HepG2 (cell line): ENCODE measurements at regions not wholly inside any gene's neighbourhood (a gene's known extent, or its start where the extent isn't known, plus 50 kb on each side); places are given as distances from the start of the nearest gene placed in this dataset.

Source experiments
- ATAC-seq: fragments of 200-7000 bp; cut with Tn5 transposase; 3 replicates; pipeline ENCODE4 v1.9.1; 2020; ENCODE audit warnings: mild to moderate bottlenecking, moderate library complexity
- BruUV-seq: library from RNA; stranded (reverse); fragments of 400-500 nt; replicated peaks from 2 replicates; lab custom pipeline; 2021; lab: Mats Ljungman, UMichigan
- CTCF ChIA-PET: fragments of 300-600 bp; formaldehyde crosslinking; extraction: SDS; loops from one replicate; lab custom pipeline; 2021; ENCODE audit warnings: low total read pairs, inconsistent platforms, low intra/inter-chr PET ratio; lab: Yijun Ruan, JAX
- POLR2A ChIA-PET: fragments of 350-600 bp; sonication (Branson Sonifier 250); formaldehyde crosslinking; loops from one replicate; lab custom pipeline; 2020; ENCODE audit warnings: antibody characterized with exemption, inconsistent platforms; lab: Yijun Ruan, JAX
- DNase-seq: peaks from one replicate; pipeline ENCODE4 v3.0.0-alpha.2; 2015; ENCODE audit warnings: low spot score
- FAIRE-seq: peaks from 3 replicates; lab custom pipeline; 2011; peaks lifted over from hg19 to GRCh38; lab: Jason Lieb, UNC
- H2AFZ ChIP-seq: one replicate; pipeline ENCODE4 v1.6.1; 2011; ENCODE audit warnings: low read length, inconsistent platforms
- H3K27ac ChIP-seq: fragments of 300-600 bp; 3 replicates; pipeline ENCODE4 v1.8.0; 2011; ENCODE audit warnings: mixed run types, mild to moderate bottlenecking, mixed read lengths, low read length, inconsistent platforms; ENCODE audit not compliant: insufficient read depth; ENCODE audit errors: extremely low read length
- H3K27me3 ChIP-seq, 2 experiments: fragments of 200-600 bp in 1 of 2; 2 replicates in 1 of 2; 3 replicates in 1 of 2; pipeline versions ENCODE4 v1.6.0 to v1.8.0; 2011; ENCODE audit warnings: low read length in 2 of 2, mild to moderate bottlenecking in 2 of 2, moderate library complexity in 2 of 2, inconsistent platforms in 1 of 2; ENCODE audit not compliant: insufficient read depth in 2 of 2, control insufficient read depth in 1 of 2
- H3K36me3 ChIP-seq, 2 experiments: fragments of 200-600 bp in 1 of 2; replicated peaks in 1 of 2; 2 replicates in 1 of 2; 3 replicates in 1 of 2; pipeline versions ENCODE4 v1.5.1 to v1.8.0; 2011; ENCODE audit warnings: low read length in 2 of 2, inconsistent platforms in 1 of 2; ENCODE audit not compliant: insufficient read depth in 2 of 2, control insufficient read depth in 1 of 2
- H3K4me1 ChIP-seq: 2 replicates; pipeline ENCODE4 v1.5.1; 2012; ENCODE audit warnings: low read length, inconsistent platforms; ENCODE audit not compliant: insufficient read depth
- H3K4me2 ChIP-seq: 2 replicates; pipeline ENCODE4 v1.6.0; 2011; ENCODE audit warnings: low read depth, low read length, inconsistent platforms
- H3K4me3 ChIP-seq, 3 experiments: fragments of 200-600 bp in 1 of 3; sonication (generic), shearing (Covaris generic) in 1 of 3; replicated peaks in 1 of 3; 2 replicates each; pipeline ENCODE4 v1.5.1; 2011 to 2016; ENCODE audit warnings: low read length in 3 of 3, inconsistent platforms in 2 of 3, low read depth in 2 of 3, mild to moderate bottlenecking in 2 of 3, control low read depth in 1 of 3, mixed read lengths in 1 of 3; ENCODE audit not compliant: insufficient read depth in 1 of 3
- H3K79me2 ChIP-seq: one replicate; pipeline ENCODE4 v1.6.1; 2011; ENCODE audit warnings: low read length, inconsistent platforms; ENCODE audit not compliant: insufficient read depth
- H3K9ac ChIP-seq: 2 replicates; pipeline ENCODE4 v1.6.0; 2011; ENCODE audit warnings: mild to moderate bottlenecking, low read depth, low read length, inconsistent platforms; ENCODE audit not compliant: insufficient read depth
- H3K9me3 ChIP-seq: 2 replicates; pipeline ENCODE4 v1.5.1; 2012; ENCODE audit warnings: mild to moderate bottlenecking, low read length
- H4K20me1 ChIP-seq: 2 replicates; pipeline ENCODE4 v1.6.0; 2011; ENCODE audit warnings: inconsistent platforms, mild to moderate bottlenecking, low read length, moderate library complexity; ENCODE audit not compliant: insufficient read depth
- ISX ChIP-seq: sonication (generic); formaldehyde crosslinking; conservative IDR thresholded peaks from 2 replicates; pipeline ENCODE4 v1.5.0; 2020; ENCODE audit warnings: missing genetic modification reagents
- MED8 ChIP-seq: sonication (generic); formaldehyde crosslinking; IDR thresholded peaks from 2 replicates; pipeline ENCODE4 v1.8.1; 2023; ENCODE audit warnings: mild to moderate bottlenecking, missing genetic modification reagents; ENCODE audit not compliant: insufficient replicate concordance
- REST ChIP-seq, 2 experiments: IDR thresholded peaks; 2 replicates each; pipeline ENCODE4 v1.6.1; 2011 to 2012; ENCODE audit warnings: low read length in 2 of 2, borderline replicate concordance in 1 of 2, low read depth in 1 of 2, mild to moderate bottlenecking in 1 of 2, moderate library complexity in 1 of 2
- ZNF580 ChIP-seq: IDR thresholded peaks from 2 replicates; pipeline ENCODE4 v1.6.1; 2016; ENCODE audit warnings: low read depth, borderline replicate concordance
- WGBS: methylation state at CpG from one replicate; pipeline ENCODE4 v1.1.6; 2017; ENCODE audit warnings: low lambda C conversion rate; 5-methylcytosine and 5-hydroxymethylcytosine counted together
- in situ Hi-C: cut with HindIII; loops from 2 replicates; pipeline ENCODE4 v1.10.0; 2017; ENCODE audit warnings: low pct_unique_long_range_greater_than_20kb; ENCODE audit not compliant: extremely low pct_ligation_motif_present
- intact Hi-C: fragments of 100-400 bp; cut with micrococcal nuclease; formaldehyde crosslinking; loops from one replicate; pipeline ENCODE4 v1.10.0; 2022; ENCODE audit not compliant: unreplicated experiment
- TF ChIP-seq, protein P1 (sequence below): sonication (generic); formaldehyde crosslinking; conservative IDR thresholded peaks from 2 replicates; pipeline ENCODE4 v1.4.0; 2020; ENCODE audit warnings: mild to moderate bottlenecking, missing genetic modification reagents, moderate library complexity
- TF ChIP-seq, protein P2 (sequence below): sonication (generic); formaldehyde crosslinking; IDR thresholded peaks from 2 replicates; pipeline ENCODE4 v1.5.0; 2020; ENCODE audit warnings: missing genetic modification reagents
- TF ChIP-seq, protein P3 (sequence below): sonication (generic); formaldehyde crosslinking; IDR thresholded peaks from 2 replicates; pipeline ENCODE4 v1.8.0; 2022; ENCODE audit warnings: mild to moderate bottlenecking, missing genetic modification reagents

DNA sequence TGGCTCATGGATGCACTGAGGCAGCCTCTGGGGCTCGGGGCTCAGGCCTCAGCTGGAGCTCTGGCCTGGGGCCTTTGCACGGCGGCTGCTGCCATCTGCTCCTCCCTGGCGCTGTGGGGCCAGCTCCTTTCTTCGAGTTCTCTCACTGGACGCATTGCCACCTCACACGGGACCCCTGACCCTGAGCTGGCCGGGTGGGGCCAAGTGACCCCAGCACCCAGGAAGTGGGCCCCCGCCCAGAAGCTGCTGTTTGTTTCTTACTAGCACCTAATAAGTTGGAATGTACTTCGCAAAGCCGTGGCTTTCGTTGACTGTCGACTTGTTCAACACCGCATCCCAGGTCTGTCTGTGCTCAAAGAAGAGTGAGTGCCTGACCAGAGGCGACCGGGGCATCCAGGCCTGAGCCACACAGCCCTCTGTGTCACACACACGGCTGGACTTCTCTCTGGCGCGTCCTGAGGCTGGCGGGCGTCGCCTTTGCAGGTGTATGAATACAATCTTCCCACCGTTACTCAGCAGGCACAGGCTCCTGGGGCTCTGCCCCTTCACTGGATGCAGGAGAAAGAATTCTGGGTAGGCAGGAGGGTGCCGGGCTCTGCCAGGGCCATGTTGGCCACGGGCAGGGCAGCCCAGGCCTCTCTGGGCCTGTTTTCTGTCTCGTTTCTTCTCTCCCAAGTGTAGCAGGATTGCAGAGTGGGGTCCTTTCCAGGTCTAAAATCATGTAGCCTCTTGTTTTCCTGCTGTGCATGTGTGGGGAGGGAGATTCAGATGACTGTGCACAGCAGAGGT lies 112.9 kb downstream of the DLL1 start (continued):
- TF ChIP-seq, protein P1, sequence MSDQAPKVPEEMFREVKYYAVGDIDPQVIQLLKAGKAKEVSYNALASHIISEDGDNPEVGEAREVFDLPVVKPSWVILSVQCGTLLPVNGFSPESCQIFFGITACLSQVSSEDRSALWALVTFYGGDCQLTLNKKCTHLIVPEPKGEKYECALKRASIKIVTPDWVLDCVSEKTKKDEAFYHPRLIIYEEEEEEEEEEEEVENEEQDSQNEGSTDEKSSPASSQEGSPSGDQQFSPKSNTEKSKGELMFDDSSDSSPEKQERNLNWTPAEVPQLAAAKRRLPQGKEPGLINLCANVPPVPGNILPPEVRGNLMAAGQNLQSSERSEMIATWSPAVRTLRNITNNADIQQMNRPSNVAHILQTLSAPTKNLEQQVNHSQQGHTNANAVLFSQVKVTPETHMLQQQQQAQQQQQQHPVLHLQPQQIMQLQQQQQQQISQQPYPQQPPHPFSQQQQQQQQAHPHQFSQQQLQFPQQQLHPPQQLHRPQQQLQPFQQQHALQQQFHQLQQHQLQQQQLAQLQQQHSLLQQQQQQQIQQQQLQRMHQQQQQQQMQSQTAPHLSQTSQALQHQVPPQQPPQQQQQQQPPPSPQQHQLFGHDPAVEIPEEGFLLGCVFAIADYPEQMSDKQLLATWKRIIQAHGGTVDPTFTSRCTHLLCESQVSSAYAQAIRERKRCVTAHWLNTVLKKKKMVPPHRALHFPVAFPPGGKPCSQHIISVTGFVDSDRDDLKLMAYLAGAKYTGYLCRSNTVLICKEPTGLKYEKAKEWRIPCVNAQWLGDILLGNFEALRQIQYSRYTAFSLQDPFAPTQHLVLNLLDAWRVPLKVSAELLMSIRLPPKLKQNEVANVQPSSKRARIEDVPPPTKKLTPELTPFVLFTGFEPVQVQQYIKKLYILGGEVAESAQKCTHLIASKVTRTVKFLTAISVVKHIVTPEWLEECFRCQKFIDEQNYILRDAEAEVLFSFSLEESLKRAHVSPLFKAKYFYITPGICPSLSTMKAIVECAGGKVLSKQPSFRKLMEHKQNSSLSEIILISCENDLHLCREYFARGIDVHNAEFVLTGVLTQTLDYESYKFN (CRISPR knock-in tag): no peak

- Histone ChIP-seq H3K9ac (no peak overlapping the region), H3K27me3 (peaks cover 5 to 36% of the 10 kb centered on the region in 2 experiments), H3K36me3 (no peaks in the 10 kb centered on the region), H3K4me1 (no peaks in the 10 kb centered on the region), H2AFZ (no peak overlapping the region), H3K9me3 (no peaks in the 10 kb centered on the region), H3K4me2 (no peak overlapping the region), H3K27ac (no peak overlapping the region), H3K4me3 (no peak overlapping the region)
- in situ Hi-C loops: no loop called here
- POLR2A ChIA-PET: no interaction called here
- FAIRE-seq: no peak
- DNase-seq: no peak
- 74% methylated on average over 59 of the region's 61 CpGs for WGBS
- TF ChIP-seq, protein P2, sequence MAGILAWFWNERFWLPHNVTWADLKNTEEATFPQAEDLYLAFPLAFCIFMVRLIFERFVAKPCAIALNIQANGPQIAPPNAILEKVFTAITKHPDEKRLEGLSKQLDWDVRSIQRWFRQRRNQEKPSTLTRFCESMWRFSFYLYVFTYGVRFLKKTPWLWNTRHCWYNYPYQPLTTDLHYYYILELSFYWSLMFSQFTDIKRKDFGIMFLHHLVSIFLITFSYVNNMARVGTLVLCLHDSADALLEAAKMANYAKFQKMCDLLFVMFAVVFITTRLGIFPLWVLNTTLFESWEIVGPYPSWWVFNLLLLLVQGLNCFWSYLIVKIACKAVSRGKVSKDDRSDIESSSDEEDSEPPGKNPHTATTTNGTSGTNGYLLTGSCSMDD (CRISPR knock-in tag): no peak
- TF ChIP-seq MED8 (CRISPR knock-in tag): no peak
- TF ChIP-seq ZNF580 (CRISPR knock-in tag): no peak
- TF ChIP-seq REST (IDR thresholded peaks at IDR 0.05; ENCODE audit: borderline replicate concordance in 1 of 2, low read depth in 1 of 2, low read length in 2 of 2): no peak
- no peak for TF ChIP-seq ISX (CRISPR knock-in tag)
- TF ChIP-seq, protein P3, sequence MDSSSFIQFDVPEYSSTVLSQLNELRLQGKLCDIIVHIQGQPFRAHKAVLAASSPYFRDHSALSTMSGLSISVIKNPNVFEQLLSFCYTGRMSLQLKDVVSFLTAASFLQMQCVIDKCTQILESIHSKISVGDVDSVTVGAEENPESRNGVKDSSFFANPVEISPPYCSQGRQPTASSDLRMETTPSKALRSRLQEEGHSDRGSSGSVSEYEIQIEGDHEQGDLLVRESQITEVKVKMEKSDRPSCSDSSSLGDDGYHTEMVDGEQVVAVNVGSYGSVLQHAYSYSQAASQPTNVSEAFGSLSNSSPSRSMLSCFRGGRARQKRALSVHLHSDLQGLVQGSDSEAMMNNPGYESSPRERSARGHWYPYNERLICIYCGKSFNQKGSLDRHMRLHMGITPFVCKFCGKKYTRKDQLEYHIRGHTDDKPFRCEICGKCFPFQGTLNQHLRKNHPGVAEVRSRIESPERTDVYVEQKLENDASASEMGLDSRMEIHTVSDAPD: no peak
- TF ChIP-seq, all 625 proteins: peak for 0
- Histone ChIP-seq H3K79me2 (no peaks in the 10 kb centered on the region), H4K20me1 (no peaks in the 10 kb centered on the region)
- CTCF ChIA-PET: no interaction called here
- BruUV-seq: no TSS peak
- peak; percentile 24 for ATAC-seq
- intact Hi-C loops: no loop called here
These were observed 113.7 kb downstream of the DLL1 start for GRCh38 chr6:170176898-170177771.
